ENCODE measurements at regions not wholly inside any gene's neighbourhood (a gene's known extent, or its start where the extent isn't known, plus 50 kb on each side); places are given as distances from the start of the nearest gene placed in this dataset.

DNA sequence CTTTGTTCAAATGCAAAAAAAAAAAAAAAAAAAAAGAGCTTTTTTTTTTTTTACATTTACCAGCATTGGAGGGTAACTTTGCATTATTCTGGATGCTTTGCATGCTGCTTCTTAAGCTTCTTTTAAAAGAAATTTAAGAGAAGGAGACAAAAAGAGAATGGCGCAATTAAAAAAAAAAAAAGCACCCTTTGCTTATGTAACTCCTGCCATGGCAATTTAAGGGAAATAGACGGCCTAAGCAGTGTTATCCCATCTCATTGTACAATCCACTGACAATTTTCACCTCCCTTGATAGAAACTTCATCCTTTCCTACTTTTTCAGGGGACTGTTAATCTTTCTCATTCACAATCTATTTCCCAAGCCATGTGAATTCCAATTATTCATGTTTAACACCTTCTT lies 129.8 kb downstream of the KCTD12 start:
- TF ChIP-seq, protein P1, sequence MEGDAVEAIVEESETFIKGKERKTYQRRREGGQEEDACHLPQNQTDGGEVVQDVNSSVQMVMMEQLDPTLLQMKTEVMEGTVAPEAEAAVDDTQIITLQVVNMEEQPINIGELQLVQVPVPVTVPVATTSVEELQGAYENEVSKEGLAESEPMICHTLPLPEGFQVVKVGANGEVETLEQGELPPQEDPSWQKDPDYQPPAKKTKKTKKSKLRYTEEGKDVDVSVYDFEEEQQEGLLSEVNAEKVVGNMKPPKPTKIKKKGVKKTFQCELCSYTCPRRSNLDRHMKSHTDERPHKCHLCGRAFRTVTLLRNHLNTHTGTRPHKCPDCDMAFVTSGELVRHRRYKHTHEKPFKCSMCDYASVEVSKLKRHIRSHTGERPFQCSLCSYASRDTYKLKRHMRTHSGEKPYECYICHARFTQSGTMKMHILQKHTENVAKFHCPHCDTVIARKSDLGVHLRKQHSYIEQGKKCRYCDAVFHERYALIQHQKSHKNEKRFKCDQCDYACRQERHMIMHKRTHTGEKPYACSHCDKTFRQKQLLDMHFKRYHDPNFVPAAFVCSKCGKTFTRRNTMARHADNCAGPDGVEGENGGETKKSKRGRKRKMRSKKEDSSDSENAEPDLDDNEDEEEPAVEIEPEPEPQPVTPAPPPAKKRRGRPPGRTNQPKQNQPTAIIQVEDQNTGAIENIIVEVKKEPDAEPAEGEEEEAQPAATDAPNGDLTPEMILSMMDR (IDR thresholded peaks at IDR 0.05): no peak
- TF ChIP-seq POLR2A (IDR thresholded peaks at IDR 0.05): no peak

Data from sigmoid colon (tissue), 3 donors.